ENCODE measurements at regions not wholly inside any gene's neighbourhood (a gene's known extent, or its start where the extent isn't known, plus 50 kb on each side); places are given as distances from the start of the nearest gene placed in this dataset.

DNA sequence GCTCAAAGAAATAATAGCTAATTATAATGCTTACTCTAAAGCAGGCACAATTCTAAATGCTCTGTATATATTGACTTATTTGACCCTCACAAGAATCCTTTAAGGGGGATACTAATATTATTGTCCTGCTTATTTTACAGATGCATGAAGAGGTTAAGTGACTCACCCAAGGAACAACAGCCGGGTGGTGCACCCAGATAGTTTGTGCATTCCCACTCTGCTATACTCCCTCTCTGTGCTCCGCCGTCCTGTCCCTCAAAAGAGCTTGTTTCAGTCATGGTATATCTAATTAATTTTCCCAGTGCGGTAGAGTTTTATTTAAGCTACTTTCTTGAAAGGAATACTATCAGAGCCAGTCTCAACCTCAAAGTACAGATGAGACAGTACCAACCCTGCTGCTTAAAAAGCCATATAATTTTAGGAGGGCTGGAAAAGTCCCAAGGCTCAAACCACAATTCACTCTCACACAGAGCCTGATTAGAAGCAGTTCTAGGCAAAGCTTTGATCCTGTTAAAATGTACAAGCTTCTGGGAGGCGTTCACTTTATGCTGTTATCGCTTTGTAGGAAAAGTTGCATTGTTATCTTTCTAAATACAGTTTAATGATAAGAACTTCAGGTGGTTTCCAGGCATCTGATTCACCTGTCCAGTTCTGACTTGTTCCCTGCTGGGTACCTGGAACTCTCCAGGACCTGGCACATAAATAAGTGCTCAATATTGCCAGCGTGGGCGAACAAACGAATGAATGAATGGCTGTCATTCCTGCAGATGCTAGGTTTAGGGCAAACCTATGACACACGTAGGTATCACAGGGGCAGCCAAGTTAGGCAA is 261.5 kb upstream of the KLF14 start:
- Histone ChIP-seq H3K27ac (ENCODE audit: low read depth, low read length) (peak overlapping the region; percentile 20), H3K27me3 (ENCODE audit: control insufficient read depth in 3 of 3, insufficient read depth in 3 of 3, low read length in 3 of 3) (no peaks in the 10 kb centered on the region), H3K4me3 (ENCODE audit: low read length in 3 of 3) (no peak overlapping the region), H3K4me1 (ENCODE audit: control insufficient read depth in 3 of 3, insufficient read depth in 3 of 3, low read length in 3 of 3) (peaks cover 52 to 60% (median 56%) of the 10 kb centered on the region in 3 donors), H3K9me3 (ENCODE audit: control insufficient read depth in 3 of 3, low read length in 3 of 3) (no peaks in the 10 kb centered on the region), H3K36me3 (ENCODE audit: control insufficient read depth in 3 of 3, insufficient read depth in 3 of 3, low read length in 3 of 3) (peaks cover 0 to 4% (median 4%) of the 10 kb centered on the region in 3 donors), H3K9ac (ENCODE audit: low read depth in 1 of 3, low read length in 3 of 3) (peak overlapping the region in 1 of 3 donors; percentile 33)

- Histone ChIP-seq H3K9ac (ENCODE audit: low read depth in 1 of 3, low read length in 3 of 3) (peak overlapping the region in 1 of 3 donors; percentile 29), H3K27me3 (ENCODE audit: control insufficient read depth in 3 of 3, insufficient read depth in 3 of 3, low read length in 3 of 3) (no peaks in the 10 kb centered on the region), H3K9me3 (ENCODE audit: control insufficient read depth in 3 of 3, low read length in 3 of 3) (no peaks in the 10 kb centered on the region), H3K27ac (ENCODE audit: low read depth, low read length) (no peak overlapping the region), H3K36me3 (ENCODE audit: control insufficient read depth in 3 of 3, insufficient read depth in 3 of 3, low read length in 3 of 3) (peaks cover 0 to 4% (median 4%) of the 10 kb centered on the region in 3 donors), H3K4me1 (ENCODE audit: control insufficient read depth in 3 of 3, insufficient read depth in 3 of 3, low read length in 3 of 3) (peaks cover 48 to 53% (median 48%) of the 10 kb centered on the region in 3 donors), H3K4me3 (ENCODE audit: low read length in 3 of 3) (no peak overlapping the region)
Observed at GRCh38 chr7:130996205-130996832, 262.3 kb upstream of the KLF14 start.

- Histone ChIP-seq H3K27ac (ENCODE audit: low read depth, low read length) (no peak overlapping the region), H3K4me3 (ENCODE audit: low read length in 3 of 3) (no peak overlapping the region), H3K9me3 (ENCODE audit: control insufficient read depth in 3 of 3, low read length in 3 of 3) (no peaks in the 10 kb centered on the region), H3K27me3 (ENCODE audit: control insufficient read depth in 3 of 3, insufficient read depth in 3 of 3, low read length in 3 of 3) (no peaks in the 10 kb centered on the region), H3K9ac (ENCODE audit: low read depth in 1 of 3, low read length in 3 of 3) (peak overlapping the region in 1 of 3 donors; percentile 29), H3K36me3 (ENCODE audit: control insufficient read depth in 3 of 3, insufficient read depth in 3 of 3, low read length in 3 of 3) (peaks cover 0 to 4% (median 4%) of the 10 kb centered on the region in 3 donors), H3K4me1 (ENCODE audit: control insufficient read depth in 3 of 3, insufficient read depth in 3 of 3, low read length in 3 of 3) (peaks cover 45 to 49% (median 47%) of the 10 kb centered on the region in 3 donors)
Observed at GRCh38 chr7:130996833-130997231, 262.8 kb upstream of the KLF14 start.

GRCh38 chr7:130998993-130999602 is 265.1 kb upstream of the KLF14 start:
- Histone ChIP-seq H3K36me3 (ENCODE audit: control insufficient read depth in 3 of 3, insufficient read depth in 3 of 3, low read length in 3 of 3) (peaks cover 0 to 2% (median 0%) of the 10 kb centered on the region in 3 donors), H3K9ac (ENCODE audit: low read depth in 1 of 3, low read length in 3 of 3) (no peak overlapping the region), H3K27ac (ENCODE audit: low read depth, low read length) (no peak overlapping the region), H3K27me3 (ENCODE audit: control insufficient read depth in 3 of 3, insufficient read depth in 3 of 3, low read length in 3 of 3) (no peaks in the 10 kb centered on the region), H3K4me1 (ENCODE audit: control insufficient read depth in 3 of 3, insufficient read depth in 3 of 3, low read length in 3 of 3) (peaks cover 41 to 43% (median 42%) of the 10 kb centered on the region in 3 donors), H3K4me3 (ENCODE audit: low read length in 3 of 3) (no peak overlapping the region), H3K9me3 (ENCODE audit: control insufficient read depth in 3 of 3, low read length in 3 of 3) (no peaks in the 10 kb centered on the region)

DNA sequence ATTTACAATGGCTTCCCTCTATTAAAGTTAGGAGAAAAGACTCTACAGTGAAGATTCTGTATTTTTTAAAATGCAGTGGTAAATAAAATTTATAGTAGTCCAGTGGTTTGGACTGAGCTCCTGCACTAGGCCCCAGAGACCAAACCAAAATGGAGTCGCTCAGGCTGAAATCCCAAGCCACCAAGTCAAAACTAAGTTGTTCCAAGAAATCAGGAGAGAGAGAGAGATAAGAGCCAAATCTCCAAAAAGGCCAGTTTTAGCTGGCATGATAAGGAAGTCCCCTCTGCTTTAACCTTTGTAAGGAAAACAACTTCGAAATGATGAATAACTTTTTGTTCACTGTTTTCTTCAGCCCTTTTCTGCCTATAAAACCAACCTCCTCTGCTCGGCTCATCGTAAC is 265.9 kb upstream of the KLF14 start:
- no peaks in the 10 kb centered on the region for H3K27me3 ChIP-seq (ENCODE audit: control insufficient read depth in 3 of 3, insufficient read depth in 3 of 3, low read length in 3 of 3)
- H3K9ac ChIP-seq (ENCODE audit: low read depth in 1 of 3, low read length in 3 of 3), result no peak overlapping the region
- H3K9me3 ChIP-seq (ENCODE audit: control insufficient read depth in 3 of 3, low read length in 3 of 3), result no peaks in the 10 kb centered on the region
- peaks cover 37 to 41% (median 38%) of the 10 kb centered on the region in 3 donors for H3K4me1 ChIP-seq (ENCODE audit: control insufficient read depth in 3 of 3, insufficient read depth in 3 of 3, low read length in 3 of 3)
- H3K36me3 ChIP-seq (ENCODE audit: control insufficient read depth in 3 of 3, insufficient read depth in 3 of 3, low read length in 3 of 3), result peaks cover 0 to 2% (median 0%) of the 10 kb centered on the region in 3 donors
- no peak overlapping the region for H3K27ac ChIP-seq (ENCODE audit: low read depth, low read length)
- no peak overlapping the region for H3K4me3 ChIP-seq (ENCODE audit: low read length in 3 of 3)

DNA sequence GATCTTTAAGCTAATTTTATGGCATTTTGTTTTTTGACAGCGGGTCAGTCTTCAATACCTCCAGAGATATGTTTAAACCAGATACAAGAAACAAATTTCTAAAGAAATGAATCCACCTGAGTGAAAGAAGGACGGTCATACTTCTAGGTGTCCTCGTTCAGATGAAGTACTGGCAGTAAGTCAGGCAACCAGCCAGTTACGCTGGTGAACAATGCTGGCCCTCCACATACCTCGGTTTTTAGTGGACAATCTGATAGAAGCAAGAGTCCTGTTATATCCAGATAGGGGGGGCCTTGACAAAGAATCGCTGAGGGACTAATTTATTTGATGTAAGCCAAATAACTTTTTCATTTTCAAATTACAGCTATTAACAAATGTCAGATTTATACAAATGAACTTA is 266.4 kb upstream of the KLF14 start:
- Histone ChIP-seq H3K27ac (ENCODE audit: low read depth, low read length) (no peak overlapping the region), H3K4me1 (ENCODE audit: control insufficient read depth in 3 of 3, insufficient read depth in 3 of 3, low read length in 3 of 3) (peaks cover 32 to 36% (median 33%) of the 10 kb centered on the region in 3 donors), H3K36me3 (ENCODE audit: control insufficient read depth in 3 of 3, insufficient read depth in 3 of 3, low read length in 3 of 3) (peaks cover 0 to 5% (median 0%) of the 10 kb centered on the region in 3 donors), H3K9me3 (ENCODE audit: control insufficient read depth in 3 of 3, low read length in 3 of 3) (no peaks in the 10 kb centered on the region), H3K27me3 (ENCODE audit: control insufficient read depth in 3 of 3, insufficient read depth in 3 of 3, low read length in 3 of 3) (no peaks in the 10 kb centered on the region), H3K9ac (ENCODE audit: low read depth in 1 of 3, low read length in 3 of 3) (no peak overlapping the region), H3K4me3 (ENCODE audit: low read length in 3 of 3) (no peak overlapping the region)

DNA sequence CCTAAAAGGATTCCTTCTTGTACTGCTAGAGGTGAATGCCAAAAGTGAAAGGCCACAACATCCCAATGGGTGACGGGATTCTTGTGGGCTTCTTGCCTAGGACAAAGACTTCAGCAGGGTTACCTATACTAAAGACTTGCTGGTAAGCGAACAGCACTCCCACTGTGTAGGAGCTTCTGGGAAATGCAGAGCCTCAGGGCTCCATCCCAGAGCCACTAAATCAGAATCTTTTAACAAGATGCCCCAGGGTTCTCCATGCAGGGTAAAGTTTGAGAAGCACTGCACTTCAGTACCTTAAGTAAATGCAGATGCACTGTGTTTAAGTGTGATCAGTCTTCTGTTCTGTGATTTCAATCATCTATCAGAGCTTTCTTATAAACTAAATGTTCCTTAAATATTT is 266.9 kb upstream of the KLF14 start:
- Histone ChIP-seq H3K9me3 (ENCODE audit: control insufficient read depth in 3 of 3, low read length in 3 of 3) (no peaks in the 10 kb centered on the region), H3K36me3 (ENCODE audit: control insufficient read depth in 3 of 3, insufficient read depth in 3 of 3, low read length in 3 of 3) (peaks cover 0 to 5% (median 0%) of the 10 kb centered on the region in 3 donors), H3K4me3 (ENCODE audit: low read length in 3 of 3) (no peak overlapping the region), H3K9ac (ENCODE audit: low read depth in 1 of 3, low read length in 3 of 3) (no peak overlapping the region), H3K27me3 (ENCODE audit: control insufficient read depth in 3 of 3, insufficient read depth in 3 of 3, low read length in 3 of 3) (no peaks in the 10 kb centered on the region), H3K27ac (ENCODE audit: low read depth, low read length) (no peak overlapping the region), H3K4me1 (ENCODE audit: control insufficient read depth in 3 of 3, insufficient read depth in 3 of 3, low read length in 3 of 3) (peaks cover 27 to 31% (median 28%) of the 10 kb centered on the region in 3 donors)

DNA sequence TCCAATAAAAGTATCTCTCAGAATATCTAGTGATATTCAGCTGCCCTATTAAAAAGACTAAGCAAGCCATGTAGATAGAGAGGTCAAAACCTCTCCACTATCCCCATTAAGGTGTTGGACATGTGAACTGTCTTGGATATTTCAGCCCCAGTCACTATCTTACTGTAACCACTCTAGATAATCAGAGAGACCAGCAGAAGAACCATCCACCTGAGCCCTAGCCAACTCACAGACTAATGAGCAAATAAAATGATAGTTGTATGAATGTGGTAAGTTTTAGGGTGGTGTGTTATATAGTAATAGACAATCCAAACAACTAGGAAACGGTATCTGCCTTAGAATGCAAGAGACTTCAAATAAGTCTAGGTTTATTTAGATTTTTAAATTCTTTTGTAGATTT is 268.6 kb upstream of the KLF14 start:
- H3K27ac ChIP-seq (ENCODE audit: low read depth, low read length), result no peak overlapping the region
- H3K9ac ChIP-seq (ENCODE audit: low read depth in 1 of 3, low read length in 3 of 3), result no peak overlapping the region
- H3K9me3 ChIP-seq (ENCODE audit: control insufficient read depth in 3 of 3, low read length in 3 of 3), result no peaks in the 10 kb centered on the region
- no peak overlapping the region for H3K4me3 ChIP-seq (ENCODE audit: low read length in 3 of 3)
- no peaks in the 10 kb centered on the region for H3K27me3 ChIP-seq (ENCODE audit: control insufficient read depth in 3 of 3, insufficient read depth in 3 of 3, low read length in 3 of 3)
- peaks cover 0 to 5% (median 0%) of the 10 kb centered on the region in 3 donors for H3K36me3 ChIP-seq (ENCODE audit: control insufficient read depth in 3 of 3, insufficient read depth in 3 of 3, low read length in 3 of 3)
- H3K4me1 ChIP-seq (ENCODE audit: control insufficient read depth in 3 of 3, insufficient read depth in 3 of 3, low read length in 3 of 3), result peaks cover 15 to 21% (median 17%) of the 10 kb centered on the region in 3 donors

- peaks cover 0 to 5% (median 0%) of the 10 kb centered on the region in 3 donors for H3K36me3 ChIP-seq (ENCODE audit: control insufficient read depth in 3 of 3, insufficient read depth in 3 of 3, low read length in 3 of 3)
- no peak overlapping the region for H3K9ac ChIP-seq (ENCODE audit: low read depth in 1 of 3, low read length in 3 of 3)
- peaks cover 23 to 29% (median 24%) of the 10 kb centered on the region in 3 donors for H3K4me1 ChIP-seq (ENCODE audit: control insufficient read depth in 3 of 3, insufficient read depth in 3 of 3, low read length in 3 of 3)
- no peaks in the 10 kb centered on the region for H3K9me3 ChIP-seq (ENCODE audit: control insufficient read depth in 3 of 3, low read length in 3 of 3)
- no peak overlapping the region for H3K27ac ChIP-seq (ENCODE audit: low read depth, low read length)
- H3K27me3 ChIP-seq (ENCODE audit: control insufficient read depth in 3 of 3, insufficient read depth in 3 of 3, low read length in 3 of 3), result no peaks in the 10 kb centered on the region
- no peak overlapping the region for H3K4me3 ChIP-seq (ENCODE audit: low read length in 3 of 3)
Observed at GRCh38 chr7:131003634-131004033, 269.6 kb upstream of the KLF14 start.
